Keratinocyte (primary cell): ENCODE measurements at regions not wholly inside any gene's neighbourhood (a gene's known extent, or its start where the extent isn't known, plus 50 kb on each side); places are given as distances from the start of the nearest gene placed in this dataset.

Experiments
- EZH2 ChIP-seq: IDR thresholded peaks from one replicate; pipeline ENCODE4 v1.6.1; 2012; ENCODE audit warnings: inconsistent platforms, mild to moderate bottlenecking, low read length, moderate library complexity
- TF ChIP-seq, protein P1 (sequence below), 3 experiments: IDR thresholded peaks in 1 of 3; conservative IDR thresholded peaks in 1 of 3; optimal IDR thresholded peaks in 1 of 3; 2 replicates in 2 of 3; 3 replicates in 1 of 3; pipeline versions ENCODE3 to v1.5.1; 2011; ENCODE audit warnings: low read length in 3 of 3, mild to moderate bottlenecking in 3 of 3, moderate library complexity in 2 of 3, control low read depth in 1 of 3, inconsistent platforms in 1 of 3; ENCODE audit not compliant: insufficient read depth in 2 of 3; ENCODE audit errors: extremely low read depth in 1 of 3

DNA sequence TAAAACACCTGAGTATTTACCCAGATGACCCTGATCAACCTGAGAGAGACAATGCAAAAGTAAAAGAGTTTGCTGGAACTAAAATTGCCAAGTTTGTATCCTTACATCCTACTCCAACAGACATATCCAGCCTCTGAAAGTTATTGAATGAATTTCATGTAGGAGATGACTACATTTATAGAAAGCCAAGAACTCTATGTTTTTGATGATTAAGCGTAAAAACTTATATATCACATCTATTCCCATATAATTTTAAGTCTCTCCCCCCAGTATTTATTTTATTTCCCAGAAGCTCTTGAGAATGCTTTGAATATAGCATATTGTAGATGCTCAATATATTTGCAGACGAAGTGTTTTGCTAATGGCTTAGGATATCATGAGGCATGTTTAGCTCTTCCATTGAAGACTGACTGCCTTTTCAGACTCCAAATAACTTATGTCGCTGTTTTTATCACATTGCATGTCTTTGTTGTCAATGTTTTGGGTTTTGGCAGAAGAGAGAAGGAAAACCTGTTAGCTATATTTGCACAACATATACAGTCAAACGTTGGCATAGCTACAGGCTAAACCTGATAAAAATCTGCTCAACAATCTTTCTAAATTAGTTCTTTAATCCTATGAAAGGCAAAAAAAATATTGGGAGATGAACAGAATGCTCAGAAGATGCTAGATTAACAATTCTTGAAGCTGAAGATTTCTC is 213.6 kb downstream of the DIO2 start:
- TF ChIP-seq EZH2: no peak
- TF ChIP-seq, protein P1, sequence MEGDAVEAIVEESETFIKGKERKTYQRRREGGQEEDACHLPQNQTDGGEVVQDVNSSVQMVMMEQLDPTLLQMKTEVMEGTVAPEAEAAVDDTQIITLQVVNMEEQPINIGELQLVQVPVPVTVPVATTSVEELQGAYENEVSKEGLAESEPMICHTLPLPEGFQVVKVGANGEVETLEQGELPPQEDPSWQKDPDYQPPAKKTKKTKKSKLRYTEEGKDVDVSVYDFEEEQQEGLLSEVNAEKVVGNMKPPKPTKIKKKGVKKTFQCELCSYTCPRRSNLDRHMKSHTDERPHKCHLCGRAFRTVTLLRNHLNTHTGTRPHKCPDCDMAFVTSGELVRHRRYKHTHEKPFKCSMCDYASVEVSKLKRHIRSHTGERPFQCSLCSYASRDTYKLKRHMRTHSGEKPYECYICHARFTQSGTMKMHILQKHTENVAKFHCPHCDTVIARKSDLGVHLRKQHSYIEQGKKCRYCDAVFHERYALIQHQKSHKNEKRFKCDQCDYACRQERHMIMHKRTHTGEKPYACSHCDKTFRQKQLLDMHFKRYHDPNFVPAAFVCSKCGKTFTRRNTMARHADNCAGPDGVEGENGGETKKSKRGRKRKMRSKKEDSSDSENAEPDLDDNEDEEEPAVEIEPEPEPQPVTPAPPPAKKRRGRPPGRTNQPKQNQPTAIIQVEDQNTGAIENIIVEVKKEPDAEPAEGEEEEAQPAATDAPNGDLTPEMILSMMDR (optimal IDR thresholded peaks at IDR 0.05 in 1 of 3, IDR thresholded peaks at IDR 0.05 in 1 of 3, conservative IDR thresholded peaks at IDR 0.05 in 1 of 3; ENCODE audit: extremely low read depth in 1 of 3, insufficient read depth in 2 of 3, low read length in 3 of 3): no peak
